ENCODE measurements at regions not wholly inside any gene's neighbourhood (a gene's known extent, or its start where the extent isn't known, plus 50 kb on each side); places are given as distances from the start of the nearest gene placed in this dataset.
A peak's percentile ranks its signal among the peaks of the same experiment; 100 is the strongest.

DNA sequence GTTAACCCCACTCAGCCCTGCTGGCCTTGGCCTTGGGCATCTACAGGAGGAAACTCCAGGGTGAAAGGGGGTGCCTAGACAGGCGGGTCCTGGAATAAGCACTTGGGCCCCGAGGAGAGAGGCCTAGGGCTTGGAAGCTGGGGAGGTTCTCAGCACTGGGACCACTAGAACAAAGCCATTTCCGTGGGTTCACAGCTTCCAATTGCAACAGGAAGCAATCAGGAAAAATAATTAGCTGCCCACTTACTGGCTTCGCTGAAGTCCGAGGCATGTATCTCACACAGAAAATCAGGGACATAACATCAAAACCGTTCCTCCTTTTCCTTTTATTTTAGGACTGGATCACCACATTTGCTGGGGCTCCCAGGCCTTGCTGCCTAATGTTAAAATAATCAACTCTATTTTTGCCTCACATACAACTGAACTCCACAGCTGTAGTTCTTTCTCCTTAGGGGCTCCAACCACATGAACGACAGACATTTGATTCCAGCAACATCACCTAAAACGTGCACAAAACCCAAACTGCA is 161.1 kb upstream of the GRK3 start:
- TF ChIP-seq, protein P1, sequence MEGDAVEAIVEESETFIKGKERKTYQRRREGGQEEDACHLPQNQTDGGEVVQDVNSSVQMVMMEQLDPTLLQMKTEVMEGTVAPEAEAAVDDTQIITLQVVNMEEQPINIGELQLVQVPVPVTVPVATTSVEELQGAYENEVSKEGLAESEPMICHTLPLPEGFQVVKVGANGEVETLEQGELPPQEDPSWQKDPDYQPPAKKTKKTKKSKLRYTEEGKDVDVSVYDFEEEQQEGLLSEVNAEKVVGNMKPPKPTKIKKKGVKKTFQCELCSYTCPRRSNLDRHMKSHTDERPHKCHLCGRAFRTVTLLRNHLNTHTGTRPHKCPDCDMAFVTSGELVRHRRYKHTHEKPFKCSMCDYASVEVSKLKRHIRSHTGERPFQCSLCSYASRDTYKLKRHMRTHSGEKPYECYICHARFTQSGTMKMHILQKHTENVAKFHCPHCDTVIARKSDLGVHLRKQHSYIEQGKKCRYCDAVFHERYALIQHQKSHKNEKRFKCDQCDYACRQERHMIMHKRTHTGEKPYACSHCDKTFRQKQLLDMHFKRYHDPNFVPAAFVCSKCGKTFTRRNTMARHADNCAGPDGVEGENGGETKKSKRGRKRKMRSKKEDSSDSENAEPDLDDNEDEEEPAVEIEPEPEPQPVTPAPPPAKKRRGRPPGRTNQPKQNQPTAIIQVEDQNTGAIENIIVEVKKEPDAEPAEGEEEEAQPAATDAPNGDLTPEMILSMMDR (IDR thresholded peaks at IDR 0.05; ENCODE audit: low read length, missing control alignments), result no peak
- peak overlapping the region; percentile 74 for H3K4me3 ChIP-seq (replicated peaks; ENCODE audit: low read depth, low read length)
- no peak for DNase-seq (ENCODE audit: low read depth)

DNA sequence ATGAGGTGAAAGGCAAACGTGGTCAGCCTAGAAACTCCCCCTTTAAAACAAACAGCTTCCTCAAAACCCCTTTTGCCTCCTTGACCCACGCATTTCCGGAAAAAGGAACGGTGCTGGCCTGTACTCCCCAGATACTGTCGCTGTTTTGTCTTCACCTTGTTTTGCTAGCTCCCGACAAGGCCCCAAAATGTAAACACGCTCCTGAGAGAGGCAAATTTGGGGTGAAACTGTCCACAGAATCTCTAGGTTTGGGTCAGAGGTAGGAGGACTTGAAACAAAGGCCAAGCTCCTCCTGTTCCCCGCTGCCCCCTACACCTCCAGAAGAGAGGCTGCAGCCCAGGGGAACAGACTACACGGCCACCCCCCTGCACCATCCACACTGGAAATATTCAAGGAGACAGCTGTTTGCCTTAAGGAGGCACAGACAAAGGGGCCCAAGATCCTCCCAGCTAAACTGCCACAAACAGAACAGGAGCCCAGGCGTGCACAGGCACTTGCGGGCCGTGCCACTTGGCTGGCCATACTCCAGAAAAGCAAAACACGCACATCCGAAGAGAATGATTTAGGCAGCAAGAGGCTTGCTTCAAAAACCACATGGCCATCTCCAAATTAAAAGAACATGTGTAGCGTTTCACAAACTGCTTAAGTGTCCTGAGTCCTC is 160.5 kb upstream of the GRK3 start:
- H3K4me3 ChIP-seq (replicated peaks; ENCODE audit: low read depth, low read length), result peak overlapping the region; percentile 74
- DNase-seq (ENCODE audit: low read depth), result peak; percentile 32
- TF ChIP-seq, protein P1 (IDR thresholded peaks at IDR 0.05; ENCODE audit: low read length, missing control alignments), result no peak

DNA sequence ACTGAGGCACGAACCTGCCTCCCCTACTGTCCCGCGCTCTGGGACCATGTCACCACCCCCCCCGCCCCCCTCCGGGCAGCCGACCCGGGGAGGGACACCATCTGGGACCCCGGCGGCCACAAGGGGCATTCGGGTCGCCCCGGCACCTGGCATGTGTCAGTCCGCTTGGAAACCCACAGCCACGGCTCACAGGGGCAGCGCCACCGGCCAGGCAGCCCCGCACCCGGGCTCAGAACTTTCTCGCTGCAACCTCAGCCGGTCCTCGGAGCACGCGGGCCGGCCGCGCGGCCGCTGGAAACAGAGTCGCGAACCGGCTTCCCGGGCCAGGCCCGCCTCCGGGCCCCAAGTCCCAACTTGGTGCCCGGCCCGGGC is 159.9 kb upstream of the GRK3 start:
- TF ChIP-seq, protein P1 (IDR thresholded peaks at IDR 0.05; ENCODE audit: low read length, missing control alignments), result no peak
- H3K4me3 ChIP-seq (replicated peaks; ENCODE audit: low read depth, low read length), result peak overlapping the region; percentile 74

DNA sequence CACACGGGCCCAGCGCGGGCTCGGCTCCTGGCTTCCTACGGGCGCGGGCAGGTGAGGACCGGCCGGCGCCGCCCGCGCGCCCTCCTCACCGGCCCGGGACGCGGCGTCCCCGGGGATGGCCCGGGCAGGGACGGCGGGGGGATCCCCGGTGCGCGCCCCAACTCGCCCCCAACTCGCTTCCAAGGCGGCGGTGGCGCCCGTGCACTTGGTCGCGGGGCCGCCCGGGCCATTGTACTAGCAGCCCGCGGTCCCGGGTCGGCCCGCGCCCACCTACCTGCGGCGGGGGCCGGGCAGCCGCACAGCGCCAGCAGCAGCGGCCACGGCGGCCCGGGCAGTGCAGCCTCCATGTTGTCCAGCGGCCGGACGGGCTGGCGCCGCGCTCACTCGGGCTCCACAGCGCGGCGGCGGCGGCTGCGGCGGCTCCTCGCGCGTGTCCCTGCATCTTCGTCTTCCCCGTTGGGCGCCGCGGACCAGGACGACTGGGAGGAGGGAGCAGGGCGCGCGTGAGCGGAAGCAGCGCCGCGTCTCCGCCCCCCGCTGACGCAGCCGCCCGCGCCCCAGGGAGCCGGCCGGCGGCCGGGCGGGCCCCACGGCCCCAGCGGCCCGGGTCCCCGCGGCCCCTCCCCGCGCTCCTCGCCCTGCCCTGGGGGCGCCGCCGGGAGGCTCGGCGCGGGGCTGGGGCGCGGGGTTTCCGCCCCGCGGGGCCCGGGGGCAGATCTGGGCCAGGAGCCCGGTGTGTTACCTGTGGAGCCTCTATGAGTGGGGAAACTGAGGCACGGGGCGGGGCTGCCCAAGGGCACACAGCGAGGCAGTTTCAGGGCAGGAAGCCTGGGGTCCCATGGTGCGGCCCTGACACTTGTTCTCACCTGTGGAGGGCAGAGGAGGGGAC is 159.3 kb upstream of the GRK3 start:
- DNase-seq (ENCODE audit: low read depth), result peak; percentile 71
- peak overlapping the region; percentile 74 for H3K4me3 ChIP-seq (replicated peaks; ENCODE audit: low read depth, low read length)
- TF ChIP-seq, protein P1 (IDR thresholded peaks at IDR 0.05; ENCODE audit: low read length, missing control alignments), result no peak

More for the DNA sequence above, 159.9 kb upstream of the GRK3 start:
- DNase-seq (ENCODE audit: low read depth), result no peak

DNA sequence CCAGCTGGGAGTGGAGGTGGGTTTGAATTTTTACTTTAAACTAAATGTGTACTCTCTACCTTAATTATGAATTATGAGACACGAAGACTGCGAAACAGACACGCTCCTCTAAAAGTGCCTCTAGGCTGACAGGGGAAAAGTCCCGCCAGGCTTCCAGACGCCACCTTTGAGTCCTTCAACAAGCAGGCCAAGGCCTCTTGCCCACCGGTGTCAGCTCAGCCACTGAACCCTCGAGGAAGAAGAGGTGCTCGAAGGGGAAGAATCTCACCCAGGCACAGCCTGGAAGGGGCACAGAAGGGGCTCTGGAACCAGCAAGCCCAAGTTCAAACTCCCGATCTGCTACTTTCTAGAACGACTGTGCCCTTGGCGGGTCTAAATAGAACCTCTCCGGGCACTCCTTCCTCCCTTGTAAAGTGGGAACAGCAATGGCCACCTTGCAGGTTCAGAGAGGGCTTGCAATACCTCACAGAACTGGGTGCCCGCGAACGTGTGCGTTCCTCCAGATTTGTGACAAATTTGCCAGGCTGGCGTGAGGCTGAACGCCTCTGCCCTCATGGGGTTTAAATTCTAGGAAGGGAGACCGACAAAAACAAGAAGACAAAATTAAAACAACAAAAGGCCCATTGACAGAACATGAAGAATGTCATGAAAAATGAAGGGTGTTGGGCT is 158.5 kb upstream of the GRK3 start:
- DNase-seq (ENCODE audit: low read depth), result no peak
- peak overlapping the region; percentile 74 for H3K4me3 ChIP-seq (replicated peaks; ENCODE audit: low read depth, low read length)
- TF ChIP-seq, protein P1 (IDR thresholded peaks at IDR 0.05; ENCODE audit: low read length, missing control alignments), result no peak

DNA sequence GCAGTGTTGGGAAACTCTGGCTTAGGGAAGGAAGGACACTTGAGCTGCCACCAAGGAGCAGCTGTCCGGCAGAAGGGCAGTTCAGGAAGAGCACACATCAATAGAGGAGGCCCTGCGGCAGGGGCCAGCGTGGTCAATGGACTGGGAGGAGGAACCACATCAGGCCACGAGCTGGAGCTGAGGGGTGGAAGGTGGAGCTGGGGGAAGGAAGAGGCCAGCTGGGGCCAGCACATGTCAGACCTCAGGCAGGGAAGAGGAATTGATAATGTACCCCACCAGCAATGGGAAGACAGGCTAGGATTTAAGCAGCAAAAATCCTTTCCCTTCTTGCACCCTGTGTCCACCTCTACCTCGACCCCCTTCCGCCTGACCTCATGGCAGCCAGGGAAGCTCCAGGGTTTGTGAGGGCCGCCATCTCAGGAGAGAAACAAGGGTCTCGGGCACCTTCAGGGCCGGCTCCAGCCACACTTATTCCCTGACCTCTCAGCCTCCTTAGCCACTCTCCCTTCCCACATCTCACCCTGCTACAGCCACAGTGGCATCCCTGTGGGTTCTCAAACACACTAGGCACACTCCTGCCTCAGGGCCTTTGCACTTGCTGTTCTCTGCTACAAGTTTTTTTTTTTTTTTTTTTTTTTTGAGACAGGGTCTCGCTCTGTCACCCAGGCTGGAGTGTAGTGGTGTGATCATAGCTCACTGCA is 157.8 kb upstream of the GRK3 start:
- DNase-seq (ENCODE audit: low read depth), result no peak
- TF ChIP-seq, protein P1 (IDR thresholded peaks at IDR 0.05; ENCODE audit: low read length, missing control alignments), result no peak
- H3K4me3 ChIP-seq (replicated peaks; ENCODE audit: low read depth, low read length), result no peak overlapping the region

All from fibroblast of pulmonary artery (primary cell).